Ishikawa (cell line): ENCODE measurements at regions not wholly inside any gene's neighbourhood (a gene's known extent, or its start where the extent isn't known, plus 50 kb on each side); places are given as distances from the start of the nearest gene placed in this dataset.

Source experiments
- CEBPB ChIP-seq: IDR thresholded peaks from 2 replicates; pipeline ENCODE4 v1.6.1; 2012
- CREB1 ChIP-seq: IDR thresholded peaks from 2 replicates; pipeline ENCODE4 v1.6.1; 2012; ENCODE audit warnings: low read depth
- EGR1 ChIP-seq: IDR thresholded peaks from 2 replicates; pipeline ENCODE4 v1.6.1; 2012
- EP300 ChIP-seq: IDR thresholded peaks from 2 replicates; pipeline ENCODE4 v1.6.1; 2012; ENCODE audit warnings: borderline replicate concordance
- FOXM1 ChIP-seq: IDR thresholded peaks from 2 replicates; pipeline ENCODE4 v1.6.1; 2012; ENCODE audit warnings: low read depth, borderline replicate concordance
- NFIC ChIP-seq: IDR thresholded peaks from 2 replicates; pipeline ENCODE4 v1.6.1; 2012
- RAD21 ChIP-seq: IDR thresholded peaks from 2 replicates; pipeline ENCODE4 v1.6.1; 2012; ENCODE audit warnings: low read depth
- REST ChIP-seq: IDR thresholded peaks from 2 replicates; pipeline ENCODE4 v1.6.1; 2012; ENCODE audit warnings: low read depth, mild to moderate bottlenecking
- TAF1 ChIP-seq: IDR thresholded peaks from 2 replicates; pipeline ENCODE4 v1.6.1; 2012; ENCODE audit warnings: low read depth, mild to moderate bottlenecking
- TCF12 ChIP-seq: IDR thresholded peaks from 2 replicates; pipeline ENCODE4 v1.6.1; 2012; ENCODE audit warnings: low read depth
- TEAD4 ChIP-seq: IDR thresholded peaks from 2 replicates; pipeline ENCODE4 v1.6.1; 2012
- YY1 ChIP-seq: IDR thresholded peaks from 2 replicates; pipeline ENCODE4 v1.6.1; 2012; ENCODE audit warnings: low read depth
- ZBTB7A ChIP-seq: IDR thresholded peaks from 2 replicates; pipeline ENCODE4 v1.6.1; 2012; ENCODE audit warnings: low read depth
- TF ChIP-seq, protein P1 (sequence below): IDR thresholded peaks from 2 replicates; pipeline ENCODE4 v1.6.1; 2012
- TF ChIP-seq, protein P2 (sequence below): IDR thresholded peaks from 2 replicates; pipeline ENCODE4 v1.6.1; 2012

DNA sequence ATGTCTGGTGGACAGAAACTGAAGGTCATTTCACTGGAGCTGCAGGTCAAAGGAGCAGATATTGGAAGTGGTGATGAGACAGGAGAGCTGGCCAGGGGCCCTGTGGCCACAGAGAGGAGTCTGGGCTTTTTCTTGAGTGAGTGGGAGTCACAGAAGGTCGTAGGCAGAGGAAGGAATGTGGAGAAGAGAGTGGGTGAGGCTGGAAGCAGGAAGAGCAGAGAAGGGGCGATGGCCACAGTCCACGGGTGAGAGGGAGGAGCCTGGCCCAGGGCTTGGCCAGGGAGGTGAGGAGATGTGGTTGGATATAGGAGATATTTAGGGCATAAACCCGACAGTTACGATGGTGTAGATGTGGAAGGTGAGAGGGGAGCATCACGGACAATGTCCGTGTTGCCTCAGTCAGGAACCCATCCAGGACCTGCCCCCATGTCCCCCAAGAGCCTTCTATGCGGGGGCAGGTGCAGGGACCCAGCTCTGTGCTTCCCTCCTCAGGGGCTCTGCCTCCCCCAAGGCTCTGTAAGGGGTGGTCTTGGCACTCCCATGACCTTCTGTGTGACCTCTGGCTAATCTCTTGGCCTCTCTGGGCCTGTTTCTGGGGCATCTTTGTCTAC lies 150.5 kb upstream of the PTPN1 start:
- TF ChIP-seq RAD21 (no peak), TCF12 (no peak), EGR1 (no peak), FOXM1 (no peak), NFIC (no peak), CEBPB (no peak), ZBTB7A (no peak), REST (no peak), EP300 (no peak)
- TF ChIP-seq, protein P1, sequence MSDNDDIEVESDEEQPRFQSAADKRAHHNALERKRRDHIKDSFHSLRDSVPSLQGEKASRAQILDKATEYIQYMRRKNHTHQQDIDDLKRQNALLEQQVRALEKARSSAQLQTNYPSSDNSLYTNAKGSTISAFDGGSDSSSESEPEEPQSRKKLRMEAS: no peak

GRCh38 chr20:50360218-50360672 lies 149.9 kb upstream of the PTPN1 start:
- TF ChIP-seq ZBTB7A (peak; percentile 96), CEBPB (no peak), EP300 (peak; percentile 90), REST (no peak), YY1 (no peak; the same call in 1 of the 2 replicates), TEAD4 (peak; percentile 69), FOXM1 (peak; percentile 52), TCF12 (peak; percentile 96), RAD21 (peak; percentile 24; the same call in 1 of the 2 replicates), TAF1 (0 out of 2 replicates have a peak, but pooled peaks have one; percentile 28), NFIC (peak; percentile 83)
- TF ChIP-seq, protein P2, sequence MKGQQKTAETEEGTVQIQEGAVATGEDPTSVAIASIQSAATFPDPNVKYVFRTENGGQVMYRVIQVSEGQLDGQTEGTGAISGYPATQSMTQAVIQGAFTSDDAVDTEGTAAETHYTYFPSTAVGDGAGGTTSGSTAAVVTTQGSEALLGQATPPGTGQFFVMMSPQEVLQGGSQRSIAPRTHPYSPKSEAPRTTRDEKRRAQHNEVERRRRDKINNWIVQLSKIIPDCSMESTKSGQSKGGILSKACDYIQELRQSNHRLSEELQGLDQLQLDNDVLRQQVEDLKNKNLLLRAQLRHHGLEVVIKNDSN: 0 out of 2 replicates have a peak, but pooled peaks have one; percentile 40
- TF ChIP-seq, protein P1: peak; percentile 57

DNA sequence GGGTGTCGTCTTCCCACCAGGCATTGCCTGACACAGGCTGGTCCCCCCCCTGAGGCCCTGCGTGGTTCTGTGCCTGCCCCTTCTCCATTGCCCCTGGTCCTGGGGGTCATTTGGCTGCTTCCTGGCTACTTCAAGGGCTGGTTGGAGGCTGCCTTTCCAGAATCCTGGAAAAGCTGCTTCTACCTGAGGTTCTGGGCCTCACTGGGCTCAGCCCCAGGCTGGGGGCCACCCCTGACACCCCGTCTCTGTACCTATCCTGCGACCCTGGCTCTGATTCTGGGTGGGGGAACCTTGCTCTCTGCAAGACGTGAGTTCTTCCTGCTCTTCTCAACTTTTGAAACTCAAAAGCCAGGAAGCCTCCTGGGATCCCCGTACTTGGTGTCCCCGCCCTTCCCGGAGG lies 149.3 kb upstream of the PTPN1 start:
- no peak for TF ChIP-seq RAD21
- no peak for TF ChIP-seq TCF12
- no peak for TF ChIP-seq NFIC
- TF ChIP-seq, protein P1: no peak
- no peak for TF ChIP-seq TEAD4
- TF ChIP-seq, protein P2: no peak
- no peak for TF ChIP-seq EP300
- no peak for TF ChIP-seq EGR1
- no peak for TF ChIP-seq YY1
- no peak for TF ChIP-seq FOXM1
- no peak for TF ChIP-seq REST
- TF ChIP-seq CREB1: no peak
- TF ChIP-seq TAF1: no peak
- no peak for TF ChIP-seq CEBPB
- TF ChIP-seq ZBTB7A: no peak

DNA sequence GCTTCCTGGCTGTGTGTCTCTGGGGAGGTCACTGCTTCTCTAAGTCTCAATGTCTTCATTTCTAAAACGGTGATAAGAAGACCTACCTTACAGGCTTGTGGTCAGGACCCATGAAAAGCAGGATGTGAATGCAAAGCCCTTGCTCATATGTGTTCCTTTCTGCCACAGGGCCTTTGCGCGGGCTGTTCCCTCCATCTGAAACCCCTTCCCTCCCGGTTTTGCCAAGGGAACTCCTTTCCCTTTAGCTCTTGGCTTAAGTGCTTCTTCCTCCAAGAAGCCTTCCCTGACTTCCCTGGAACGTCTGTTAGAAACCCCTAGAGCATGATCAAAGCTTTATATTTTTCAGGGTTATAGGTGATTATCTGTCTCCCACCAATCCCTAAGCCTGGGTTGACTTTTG lies 147.2 kb upstream of the PTPN1 start:
- TF ChIP-seq RAD21 (no peak), CREB1 (no peak), EGR1 (no peak), TEAD4 (no peak)
- TF ChIP-seq, protein P2: no peak
- TF ChIP-seq, protein P1: no peak
